ENCODE measurements at regions not wholly inside any gene's neighbourhood (a gene's known extent, or its start where the extent isn't known, plus 50 kb on each side); places are given as distances from the start of the nearest gene placed in this dataset.

- TF ChIP-seq, protein P1, sequence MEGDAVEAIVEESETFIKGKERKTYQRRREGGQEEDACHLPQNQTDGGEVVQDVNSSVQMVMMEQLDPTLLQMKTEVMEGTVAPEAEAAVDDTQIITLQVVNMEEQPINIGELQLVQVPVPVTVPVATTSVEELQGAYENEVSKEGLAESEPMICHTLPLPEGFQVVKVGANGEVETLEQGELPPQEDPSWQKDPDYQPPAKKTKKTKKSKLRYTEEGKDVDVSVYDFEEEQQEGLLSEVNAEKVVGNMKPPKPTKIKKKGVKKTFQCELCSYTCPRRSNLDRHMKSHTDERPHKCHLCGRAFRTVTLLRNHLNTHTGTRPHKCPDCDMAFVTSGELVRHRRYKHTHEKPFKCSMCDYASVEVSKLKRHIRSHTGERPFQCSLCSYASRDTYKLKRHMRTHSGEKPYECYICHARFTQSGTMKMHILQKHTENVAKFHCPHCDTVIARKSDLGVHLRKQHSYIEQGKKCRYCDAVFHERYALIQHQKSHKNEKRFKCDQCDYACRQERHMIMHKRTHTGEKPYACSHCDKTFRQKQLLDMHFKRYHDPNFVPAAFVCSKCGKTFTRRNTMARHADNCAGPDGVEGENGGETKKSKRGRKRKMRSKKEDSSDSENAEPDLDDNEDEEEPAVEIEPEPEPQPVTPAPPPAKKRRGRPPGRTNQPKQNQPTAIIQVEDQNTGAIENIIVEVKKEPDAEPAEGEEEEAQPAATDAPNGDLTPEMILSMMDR (IDR thresholded peaks at IDR 0.05; ENCODE audit: insufficient read depth, low read length, poor library complexity, severe bottlenecking): no peak
- no peak for TF ChIP-seq EZH2phosphoT487 (conservative IDR thresholded peaks at IDR 0.05; ENCODE audit: low read length)
Observed at GRCh38 chr3:27540231-27540630, 56.0 kb upstream of the SLC4A7 start.

Data from SU-DHL-6 (cell line).